Ishikawa (cell line): ENCODE measurements at regions not wholly inside any gene's neighbourhood (a gene's known extent, or its start where the extent isn't known, plus 50 kb on each side); places are given as distances from the start of the nearest gene placed in this dataset.

Experiments used
- CEBPB ChIP-seq: IDR thresholded peaks from 2 replicates; pipeline ENCODE4 v1.6.1; 2012
- CREB1 ChIP-seq: IDR thresholded peaks from 2 replicates; pipeline ENCODE4 v1.6.1; 2012; ENCODE audit warnings: low read depth
- EGR1 ChIP-seq: IDR thresholded peaks from 2 replicates; pipeline ENCODE4 v1.6.1; 2012
- EP300 ChIP-seq: IDR thresholded peaks from 2 replicates; pipeline ENCODE4 v1.6.1; 2012; ENCODE audit warnings: borderline replicate concordance
- FOXM1 ChIP-seq: IDR thresholded peaks from 2 replicates; pipeline ENCODE4 v1.6.1; 2012; ENCODE audit warnings: low read depth, borderline replicate concordance
- NFIC ChIP-seq: IDR thresholded peaks from 2 replicates; pipeline ENCODE4 v1.6.1; 2012
- RAD21 ChIP-seq: IDR thresholded peaks from 2 replicates; pipeline ENCODE4 v1.6.1; 2012; ENCODE audit warnings: low read depth
- REST ChIP-seq: IDR thresholded peaks from 2 replicates; pipeline ENCODE4 v1.6.1; 2012; ENCODE audit warnings: low read depth, mild to moderate bottlenecking
- TAF1 ChIP-seq: IDR thresholded peaks from 2 replicates; pipeline ENCODE4 v1.6.1; 2012; ENCODE audit warnings: low read depth, mild to moderate bottlenecking
- TCF12 ChIP-seq: IDR thresholded peaks from 2 replicates; pipeline ENCODE4 v1.6.1; 2012; ENCODE audit warnings: low read depth
- TEAD4 ChIP-seq: IDR thresholded peaks from 2 replicates; pipeline ENCODE4 v1.6.1; 2012
- YY1 ChIP-seq: IDR thresholded peaks from 2 replicates; pipeline ENCODE4 v1.6.1; 2012; ENCODE audit warnings: low read depth
- ZBTB7A ChIP-seq: IDR thresholded peaks from 2 replicates; pipeline ENCODE4 v1.6.1; 2012; ENCODE audit warnings: low read depth
- TF ChIP-seq, protein P1 (sequence below): IDR thresholded peaks from 2 replicates; pipeline ENCODE4 v1.6.1; 2012
- TF ChIP-seq, protein P2 (sequence below): IDR thresholded peaks from 2 replicates; pipeline ENCODE4 v1.6.1; 2012

- TF ChIP-seq NFIC (no peak), RAD21 (no peak), ZBTB7A (no peak), EGR1 (no peak), TCF12 (no peak), CEBPB (no peak), TEAD4 (no peak), EP300 (no peak), TAF1 (no peak), REST (no peak), YY1 (no peak), FOXM1 (no peak), CREB1 (no peak)
- TF ChIP-seq, protein P1, sequence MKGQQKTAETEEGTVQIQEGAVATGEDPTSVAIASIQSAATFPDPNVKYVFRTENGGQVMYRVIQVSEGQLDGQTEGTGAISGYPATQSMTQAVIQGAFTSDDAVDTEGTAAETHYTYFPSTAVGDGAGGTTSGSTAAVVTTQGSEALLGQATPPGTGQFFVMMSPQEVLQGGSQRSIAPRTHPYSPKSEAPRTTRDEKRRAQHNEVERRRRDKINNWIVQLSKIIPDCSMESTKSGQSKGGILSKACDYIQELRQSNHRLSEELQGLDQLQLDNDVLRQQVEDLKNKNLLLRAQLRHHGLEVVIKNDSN, result no peak
- TF ChIP-seq, protein P2, sequence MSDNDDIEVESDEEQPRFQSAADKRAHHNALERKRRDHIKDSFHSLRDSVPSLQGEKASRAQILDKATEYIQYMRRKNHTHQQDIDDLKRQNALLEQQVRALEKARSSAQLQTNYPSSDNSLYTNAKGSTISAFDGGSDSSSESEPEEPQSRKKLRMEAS, result no peak
These were observed 137.3 kb upstream of the RPL34 start for GRCh38 chr4:108483079-108483478.

DNA sequence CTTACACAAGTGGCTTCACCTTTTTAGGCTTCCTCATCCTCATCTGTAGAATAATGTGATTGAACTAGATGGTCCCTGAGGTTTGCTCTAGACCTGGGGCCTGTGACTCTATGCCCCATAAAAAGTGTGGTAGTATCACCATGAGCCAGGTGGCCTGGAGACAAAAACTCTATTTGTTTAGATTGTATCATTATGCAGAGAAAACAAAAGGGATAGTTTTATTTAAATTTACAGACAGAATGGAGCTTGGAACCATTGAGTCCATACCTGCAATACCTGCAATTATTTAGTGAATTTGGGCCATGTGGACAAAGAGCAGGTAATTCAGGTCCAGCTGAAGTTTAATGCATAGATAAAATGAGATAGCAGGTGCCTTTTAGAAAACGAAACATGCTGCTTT, 139.5 kb upstream of the RPL34 start:
- no peak for TF ChIP-seq REST
- TF ChIP-seq CEBPB, result no peak
- no peak for TF ChIP-seq EP300
- no peak for TF ChIP-seq FOXM1
- no peak for TF ChIP-seq YY1
- TF ChIP-seq EGR1, result no peak
- TF ChIP-seq RAD21, result no peak
- no peak for TF ChIP-seq NFIC
- no peak for TF ChIP-seq CREB1
- no peak for TF ChIP-seq ZBTB7A
- TF ChIP-seq TEAD4, result no peak
- TF ChIP-seq, protein P1, result no peak
- TF ChIP-seq, protein P2, result no peak
- no peak for TF ChIP-seq TCF12
- TF ChIP-seq TAF1, result no peak

- TF ChIP-seq, protein P2, result no peak
- TF ChIP-seq TEAD4 (no peak), TAF1 (no peak), CREB1 (no peak), CEBPB (no peak), ZBTB7A (no peak)
These were observed 142.8 kb upstream of the RPL34 start for GRCh38 chr4:108477527-108478108.

GRCh38 chr4:108473163-108473720, 147.1 kb upstream of the RPL34 start:
- TF ChIP-seq YY1 (no peak), TEAD4 (no peak), EP300 (no peak), TAF1 (no peak), REST (no peak), FOXM1 (no peak), CEBPB (no peak), EGR1 (no peak), NFIC (no peak), TCF12 (no peak), CREB1 (no peak), RAD21 (no peak)
- TF ChIP-seq, protein P2, result no peak
- TF ChIP-seq, protein P1, result no peak
